HUES6 (cell line): ENCODE measurements at regions not wholly inside any gene's neighbourhood (a gene's known extent, or its start where the extent isn't known, plus 50 kb on each side); places are given as distances from the start of the nearest gene placed in this dataset.

Experiments
- H3K27ac ChIP-seq: 2 replicates; pipeline ENCODE4 v1.7.0; 2013; ENCODE audit warnings: low read depth, mild to moderate bottlenecking, low read length, inconsistent platforms
- H3K27me3 ChIP-seq: 2 replicates; pipeline ENCODE4 v1.6.1; 2013; ENCODE audit warnings: low read length; ENCODE audit not compliant: control insufficient read depth, insufficient read depth
- H3K36me3 ChIP-seq: 2 replicates; pipeline ENCODE4 v1.6.1; 2013; ENCODE audit warnings: low read length; ENCODE audit not compliant: control insufficient read depth, insufficient read depth
- H3K4me1 ChIP-seq: 2 replicates; pipeline ENCODE4 v1.6.1; 2013; ENCODE audit warnings: low read length; ENCODE audit not compliant: control insufficient read depth, insufficient read depth
- H3K4me3 ChIP-seq: 2 replicates; pipeline ENCODE4 v1.5.1; 2013; ENCODE audit warnings: low read depth, low read length
- H3K9ac ChIP-seq: one replicate; pipeline ENCODE4 v1.6.1; 2013; ENCODE audit warnings: mild to moderate bottlenecking, low read length
- H3K9me3 ChIP-seq: 2 replicates; pipeline ENCODE4 v1.6.1; 2013; ENCODE audit warnings: low read depth, low read length; ENCODE audit not compliant: control insufficient read depth, insufficient read depth

GRCh38 chr5:27476356-27476988, 438.1 kb upstream of the CDH9 start:
- Histone ChIP-seq H3K9ac (no peak overlapping the region), H3K9me3 (peaks cover 17% of the 10 kb centered on the region), H3K27ac (no peak overlapping the region), H3K36me3 (peaks cover 48% of the 10 kb centered on the region), H3K4me1 (peaks cover 5% of the 10 kb centered on the region; the same call in 1 of the 2 replicates), H3K4me3 (peak overlapping the region; percentile 91; the same call in 1 of the 2 replicates), H3K27me3 (no peaks in the 10 kb centered on the region)

- Histone ChIP-seq H3K9ac (no peak overlapping the region), H3K9me3 (peaks cover 17% of the 10 kb centered on the region), H3K4me1 (peaks cover 11% of the 10 kb centered on the region; the same call in 1 of the 2 replicates), H3K4me3 (peak overlapping the region; percentile 91), H3K36me3 (peaks cover 48% of the 10 kb centered on the region), H3K27ac (no peak overlapping the region), H3K27me3 (no peaks in the 10 kb centered on the region)
Observed at GRCh38 chr5:27475063-27475462, 436.7 kb upstream of the CDH9 start.

GRCh38 chr5:27474395-27474794, 436.0 kb upstream of the CDH9 start:
- H3K27me3 ChIP-seq: no peaks in the 10 kb centered on the region
- peak overlapping the region; percentile 93; the same call in 1 of the 2 replicates for H3K27ac ChIP-seq
- H3K4me1 ChIP-seq: peaks cover 11% of the 10 kb centered on the region; the same call in 1 of the 2 replicates
- H3K9ac ChIP-seq: peak overlapping the region; percentile 91
- H3K36me3 ChIP-seq: peaks cover 48% of the 10 kb centered on the region
- peaks cover 17% of the 10 kb centered on the region for H3K9me3 ChIP-seq
- H3K4me3 ChIP-seq: peak overlapping the region; percentile 91

GRCh38 chr5:27474047-27474309, 435.6 kb upstream of the CDH9 start:
- H3K9me3 ChIP-seq: peaks cover 17% of the 10 kb centered on the region
- H3K27me3 ChIP-seq: no peaks in the 10 kb centered on the region
- H3K9ac ChIP-seq: peak overlapping the region; percentile 91
- H3K36me3 ChIP-seq: peaks cover 48% of the 10 kb centered on the region
- H3K4me3 ChIP-seq: peak overlapping the region; percentile 91
- peak overlapping the region; percentile 93 for H3K27ac ChIP-seq
- H3K4me1 ChIP-seq: peaks cover 11% of the 10 kb centered on the region; the same call in 1 of the 2 replicates

GRCh38 chr5:27473307-27474046, 435.1 kb upstream of the CDH9 start:
- H3K9me3 ChIP-seq: peaks cover 17% of the 10 kb centered on the region
- peak overlapping the region; percentile 91 for H3K9ac ChIP-seq
- H3K27ac ChIP-seq: peak overlapping the region; percentile 93
- no peaks in the 10 kb centered on the region for H3K27me3 ChIP-seq
- peak overlapping the region; percentile 91 for H3K4me3 ChIP-seq
- H3K36me3 ChIP-seq: peaks cover 48% of the 10 kb centered on the region
- H3K4me1 ChIP-seq: peaks cover 11% of the 10 kb centered on the region; the same call in 1 of the 2 replicates

- H3K27me3 ChIP-seq: no peaks in the 10 kb centered on the region
- peaks cover 42% of the 10 kb centered on the region for H3K36me3 ChIP-seq
- H3K4me1 ChIP-seq: peaks cover 11% of the 10 kb centered on the region; the same call in 1 of the 2 replicates
- peak overlapping the region; percentile 91 for H3K9ac ChIP-seq
- peak overlapping the region; percentile 91 for H3K4me3 ChIP-seq
- peaks cover 17% of the 10 kb centered on the region for H3K9me3 ChIP-seq
- peak overlapping the region; percentile 93 for H3K27ac ChIP-seq
Observed at GRCh38 chr5:27472871-27473270, 434.5 kb upstream of the CDH9 start.

GRCh38 chr5:27472000-27472763, 433.8 kb upstream of the CDH9 start:
- Histone ChIP-seq H3K9ac (peak overlapping the region; percentile 91), H3K4me1 (peaks cover 11% of the 10 kb centered on the region; the same call in 1 of the 2 replicates), H3K36me3 (peaks cover 35% of the 10 kb centered on the region), H3K27me3 (no peaks in the 10 kb centered on the region), H3K9me3 (peaks cover 15% of the 10 kb centered on the region), H3K27ac (peak overlapping the region; percentile 97), H3K4me3 (peak overlapping the region; percentile 91)

- H3K36me3 ChIP-seq: no peaks in the 10 kb centered on the region
- no peak overlapping the region for H3K9ac ChIP-seq
- H3K4me1 ChIP-seq: peaks cover 11% of the 10 kb centered on the region; the same call in 1 of the 2 replicates
Observed at GRCh38 chr5:27466959-27467358, 428.6 kb upstream of the CDH9 start.

GRCh38 chr5:27465140-27465539, 426.8 kb upstream of the CDH9 start:
- H3K27me3 ChIP-seq: no peaks in the 10 kb centered on the region
- no peak overlapping the region for H3K27ac ChIP-seq
- H3K9me3 ChIP-seq: no peaks in the 10 kb centered on the region
- no peaks in the 10 kb centered on the region for H3K4me1 ChIP-seq
- H3K36me3 ChIP-seq: no peaks in the 10 kb centered on the region
- H3K9ac ChIP-seq: no peak overlapping the region
- H3K4me3 ChIP-seq: no peak overlapping the region

More at GRCh38 chr5:27466959-27467358, 428.6 kb upstream of the CDH9 start:
- H3K4me3 ChIP-seq: no peak overlapping the region
- H3K27ac ChIP-seq: no peak overlapping the region
- no peaks in the 10 kb centered on the region for H3K9me3 ChIP-seq
- H3K27me3 ChIP-seq: no peaks in the 10 kb centered on the region

- Histone ChIP-seq H3K4me3 (no peak overlapping the region), H3K27me3 (no peaks in the 10 kb centered on the region), H3K9me3 (no peaks in the 10 kb centered on the region), H3K36me3 (no peaks in the 10 kb centered on the region), H3K27ac (no peak overlapping the region), H3K9ac (no peak overlapping the region), H3K4me1 (no peaks in the 10 kb centered on the region)
Observed at GRCh38 chr5:27463446-27464149, 425.2 kb upstream of the CDH9 start.
